Mammary epithelial cell (primary cell): ENCODE measurements at regions not wholly inside any gene's neighbourhood (a gene's known extent, or its start where the extent isn't known, plus 50 kb on each side); places are given as distances from the start of the nearest gene placed in this dataset.

Experiments
- EZH2 ChIP-seq: IDR thresholded peaks from 2 replicates; pipeline ENCODE4 v1.6.1; 2012; ENCODE audit warnings: low read length, inconsistent platforms, borderline replicate concordance
- TF ChIP-seq, protein P1 (sequence below), 2 donors: IDR thresholded peaks in 1 of 2; conservative IDR thresholded peaks in 1 of 2; 2 replicates each; pipeline ENCODE4 v1.5.1; 2011 to 2012; ENCODE audit warnings: inconsistent platforms in 2 of 2, low read length in 2 of 2, mild to moderate bottlenecking in 2 of 2, control low read depth in 1 of 2, low read depth in 1 of 2; ENCODE audit not compliant: insufficient read depth in 1 of 2; ENCODE audit errors: extremely low read depth in 1 of 2

DNA sequence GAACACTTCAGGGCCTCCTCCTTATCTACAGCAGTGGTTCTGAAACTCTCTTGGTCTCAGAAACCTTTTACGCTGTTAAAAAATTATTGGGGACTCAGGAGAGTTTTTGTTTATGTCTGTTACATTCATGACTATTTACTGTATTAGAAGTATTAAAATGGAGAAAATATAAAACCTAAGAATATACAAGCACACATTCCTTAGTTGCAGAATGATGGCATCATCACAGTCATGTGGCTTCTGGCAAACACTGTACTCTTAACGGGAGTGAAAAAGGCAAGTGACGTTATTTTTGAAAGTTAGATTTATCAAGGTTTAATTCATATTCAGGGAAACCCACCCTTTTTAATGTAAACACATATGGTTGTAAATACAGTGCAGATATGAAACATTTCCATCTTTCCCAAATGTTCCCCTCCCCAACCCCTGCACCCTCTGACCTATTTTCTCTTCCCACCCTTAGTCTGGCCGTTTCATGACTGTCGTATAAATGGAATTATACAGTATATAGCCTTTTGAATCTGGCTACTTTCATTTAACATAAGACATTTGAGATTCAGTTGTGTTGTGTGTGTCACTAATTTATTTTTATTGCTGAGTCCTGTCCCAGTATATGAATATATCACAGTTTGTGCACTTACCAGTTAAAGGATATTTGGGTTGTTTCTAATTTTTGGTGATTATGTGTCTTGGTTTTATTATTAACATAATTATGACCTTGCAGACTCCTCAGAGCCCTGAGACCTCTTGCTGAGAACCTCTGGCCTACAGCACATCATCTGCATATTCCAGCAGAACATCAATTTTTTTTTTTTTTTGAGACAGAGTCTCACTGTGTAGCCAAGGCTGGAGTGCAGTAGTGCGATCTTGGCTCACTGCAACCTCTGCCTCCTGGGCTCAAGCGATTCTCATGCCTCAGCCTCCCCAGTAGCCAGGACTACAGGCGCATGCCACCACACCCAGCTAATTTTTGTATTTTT lies 457.0 kb downstream of the PCNX1 start:
- TF ChIP-seq, protein P1, sequence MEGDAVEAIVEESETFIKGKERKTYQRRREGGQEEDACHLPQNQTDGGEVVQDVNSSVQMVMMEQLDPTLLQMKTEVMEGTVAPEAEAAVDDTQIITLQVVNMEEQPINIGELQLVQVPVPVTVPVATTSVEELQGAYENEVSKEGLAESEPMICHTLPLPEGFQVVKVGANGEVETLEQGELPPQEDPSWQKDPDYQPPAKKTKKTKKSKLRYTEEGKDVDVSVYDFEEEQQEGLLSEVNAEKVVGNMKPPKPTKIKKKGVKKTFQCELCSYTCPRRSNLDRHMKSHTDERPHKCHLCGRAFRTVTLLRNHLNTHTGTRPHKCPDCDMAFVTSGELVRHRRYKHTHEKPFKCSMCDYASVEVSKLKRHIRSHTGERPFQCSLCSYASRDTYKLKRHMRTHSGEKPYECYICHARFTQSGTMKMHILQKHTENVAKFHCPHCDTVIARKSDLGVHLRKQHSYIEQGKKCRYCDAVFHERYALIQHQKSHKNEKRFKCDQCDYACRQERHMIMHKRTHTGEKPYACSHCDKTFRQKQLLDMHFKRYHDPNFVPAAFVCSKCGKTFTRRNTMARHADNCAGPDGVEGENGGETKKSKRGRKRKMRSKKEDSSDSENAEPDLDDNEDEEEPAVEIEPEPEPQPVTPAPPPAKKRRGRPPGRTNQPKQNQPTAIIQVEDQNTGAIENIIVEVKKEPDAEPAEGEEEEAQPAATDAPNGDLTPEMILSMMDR (conservative IDR thresholded peaks at IDR 0.05 in 1 of 2, IDR thresholded peaks at IDR 0.05 in 1 of 2; ENCODE audit: extremely low read depth in 1 of 2, insufficient read depth in 1 of 2, low read depth in 1 of 2, low read length in 2 of 2) = no peak
- TF ChIP-seq EZH2 = no peak
